ENCODE measurements at regions not wholly inside any gene's neighbourhood (a gene's known extent, or its start where the extent isn't known, plus 50 kb on each side); places are given as distances from the start of the nearest gene placed in this dataset.

DNA sequence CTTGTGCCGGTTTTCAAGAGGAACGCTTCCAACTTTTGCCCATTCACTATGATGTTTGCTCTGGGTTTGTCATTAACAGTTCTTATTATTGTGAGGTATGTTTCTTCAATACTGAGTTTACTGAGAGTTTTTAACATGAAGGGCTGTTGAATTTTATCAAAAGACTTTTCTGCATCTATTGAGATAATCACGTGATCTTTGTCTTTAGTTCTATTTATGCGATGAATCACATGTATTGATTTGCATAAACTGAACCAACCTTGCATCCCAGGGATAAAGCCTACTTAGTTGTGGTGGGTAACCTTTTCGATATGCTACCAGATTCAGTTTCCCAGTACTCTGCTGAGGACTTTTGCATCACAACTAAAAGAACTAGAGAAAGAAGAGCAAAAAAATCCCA, 318.0 kb downstream of the GASK1B start:
- DNase-seq: no peak

- no peak for DNase-seq
Measured at GRCh38 chr4:157840648-157841047, 332.2 kb downstream of the GASK1B start.

DNA sequence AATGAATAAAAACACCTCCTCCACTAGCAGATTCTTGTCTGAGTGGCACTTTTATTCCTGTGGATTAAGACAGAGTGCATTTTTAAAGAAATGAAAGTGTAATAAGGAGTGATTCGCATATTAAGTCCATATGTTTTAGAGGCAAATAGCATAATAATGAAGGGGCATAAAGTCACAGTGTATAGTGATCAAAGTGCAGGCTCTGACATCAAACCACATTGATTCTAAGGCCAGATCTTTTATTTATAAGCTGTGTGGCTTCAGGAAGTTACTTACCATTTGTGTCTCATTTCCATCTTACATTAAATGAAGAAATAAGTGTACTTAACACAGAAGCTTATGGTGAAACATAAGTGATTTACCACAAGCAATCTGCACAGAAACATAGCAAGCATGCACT, 332.8 kb downstream of the GASK1B start:
- DNase-seq: no peak

GRCh38 chr4:157838366-157838765, 334.5 kb downstream of the GASK1B start:
- no peak for DNase-seq

GRCh38 chr4:157837071-157837703, 335.6 kb downstream of the GASK1B start:
- no peak for DNase-seq

DNA sequence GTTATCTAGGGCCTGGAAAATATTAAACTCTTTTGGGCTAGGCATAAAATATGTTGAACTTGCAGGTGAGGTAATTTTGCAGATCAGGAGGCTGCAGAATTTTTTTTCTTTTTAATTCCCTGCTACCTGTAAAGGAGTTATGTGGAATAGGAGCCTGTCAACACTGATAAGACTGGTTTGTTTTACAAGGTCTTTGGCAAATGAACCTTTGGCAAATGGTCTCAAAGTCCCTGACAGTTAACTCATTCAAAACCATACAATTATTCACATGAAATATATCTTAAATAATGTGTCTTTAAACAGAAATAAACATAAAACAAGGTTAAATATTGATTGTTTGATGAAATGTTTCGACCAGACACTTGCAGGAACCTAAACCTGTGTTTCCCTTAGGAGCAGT, 340.2 kb downstream of the GASK1B start:
- no peak for DNase-seq

- no peak for DNase-seq
Measured at GRCh38 chr4:157824021-157824420, 348.8 kb downstream of the GASK1B start.

DNA sequence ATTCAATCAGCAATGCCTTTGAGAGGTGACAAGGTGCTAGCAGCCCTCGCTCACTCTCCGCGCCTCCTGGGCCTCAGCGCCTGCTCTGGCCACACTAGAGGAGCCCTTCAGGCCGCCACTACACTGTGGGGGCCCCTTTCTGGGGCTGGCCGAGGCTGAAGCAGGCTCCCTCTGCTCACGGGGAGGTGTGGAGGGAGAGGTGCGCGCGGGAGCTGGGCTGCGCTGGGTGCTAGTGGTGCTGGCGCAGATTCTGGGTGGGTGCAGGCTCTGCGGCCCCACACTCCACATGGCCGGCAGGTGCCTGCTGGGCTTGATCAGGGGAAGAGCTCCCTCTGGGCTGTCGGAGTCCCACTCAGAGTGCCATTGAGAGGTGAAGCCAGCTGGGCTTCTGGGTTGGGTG, 351.0 kb downstream of the GASK1B start:
- no peak for DNase-seq

GRCh38 chr4:157819693-157820464, 352.9 kb downstream of the GASK1B start:
- DNase-seq: no peak

- no peak for DNase-seq
Measured at GRCh38 chr4:157818946-157819692, 353.7 kb downstream of the GASK1B start.

- no peak for DNase-seq
Measured at GRCh38 chr4:157810137-157810774, 362.6 kb downstream of the GASK1B start.

DNA sequence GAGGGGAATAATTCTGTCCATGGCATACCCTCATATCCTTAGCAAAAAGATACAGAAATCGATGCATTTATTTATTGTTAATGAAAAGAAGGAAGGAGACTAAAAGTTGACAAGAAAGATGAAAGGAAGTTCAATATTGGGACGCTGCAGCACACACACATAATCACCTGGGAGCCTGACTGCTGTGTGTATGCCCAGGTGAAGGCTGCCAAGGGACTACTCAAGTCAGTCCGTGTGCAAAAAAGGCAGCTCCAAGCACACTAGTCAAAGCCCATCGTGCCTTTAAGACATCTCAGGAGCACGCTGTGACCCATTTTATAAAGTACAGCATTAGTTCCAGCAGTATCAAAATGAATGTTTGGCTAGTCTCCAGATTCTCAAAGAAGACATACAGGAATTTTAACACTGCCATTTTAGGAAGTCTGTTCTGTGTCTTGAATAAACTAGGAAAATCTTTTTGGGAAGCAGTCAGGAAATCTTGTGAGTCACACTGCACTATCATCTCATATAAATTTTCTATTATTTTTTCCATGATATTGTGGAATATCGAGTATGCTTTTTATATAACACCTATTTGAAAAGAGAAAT, 363.9 kb downstream of the GASK1B start:
- DNase-seq: no peak

GRCh38 chr4:157806184-157806583, 366.6 kb downstream of the GASK1B start:
- no peak for DNase-seq

GRCh38 chr4:157804986-157805385, 367.8 kb downstream of the GASK1B start:
- no peak for DNase-seq

DNA sequence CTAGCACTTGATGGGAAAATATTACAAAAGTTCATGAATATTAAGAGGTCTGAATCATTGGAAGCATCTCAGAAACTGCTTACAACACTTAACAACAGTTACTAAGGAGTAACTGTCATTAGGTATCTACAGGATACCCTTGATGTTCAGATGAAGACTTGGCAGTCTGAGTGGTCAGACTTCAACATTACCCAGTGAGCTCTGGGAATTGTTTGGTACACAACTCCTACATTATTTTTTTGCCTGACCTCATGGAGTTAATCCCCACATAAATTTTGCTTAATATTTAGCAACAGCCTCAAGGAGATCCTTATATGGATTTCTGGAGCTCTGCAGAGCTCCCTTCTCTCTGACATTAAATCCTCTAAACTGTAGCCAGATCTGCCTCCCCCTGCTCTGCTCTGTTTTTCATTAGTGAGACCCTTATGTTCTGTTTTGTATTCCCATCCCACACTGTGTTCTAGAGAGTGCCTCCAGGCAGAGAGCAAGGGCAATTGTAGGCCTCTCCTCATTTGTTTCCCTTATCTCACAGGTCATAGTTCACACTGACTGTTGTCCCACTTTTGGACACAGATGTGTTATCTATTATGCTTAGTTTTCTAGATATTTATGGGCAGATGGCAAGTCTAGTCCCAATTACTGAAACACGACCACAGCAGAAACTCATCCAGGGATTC, 368.8 kb downstream of the GASK1B start:
- DNase-seq: no peak

DNA sequence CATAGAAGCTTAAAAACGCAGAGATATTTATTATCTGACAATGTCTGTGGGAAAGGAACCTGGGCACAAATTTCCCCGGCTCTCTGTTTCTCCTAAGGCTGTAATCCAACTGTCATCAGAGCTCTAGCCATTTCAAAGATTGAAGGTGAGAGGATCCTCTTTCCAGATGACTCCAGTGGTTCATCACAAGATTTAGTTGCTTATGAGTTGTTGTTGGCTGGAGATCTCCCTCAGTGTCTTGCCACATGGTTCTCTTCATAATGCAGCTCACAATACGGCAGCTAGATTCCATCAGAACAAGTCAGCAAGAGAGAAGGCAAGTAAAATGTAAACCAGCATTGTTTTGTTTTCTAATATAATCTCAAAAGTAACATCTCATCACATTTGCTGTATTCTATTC, 369.4 kb downstream of the GASK1B start:
- no peak for DNase-seq

DNA sequence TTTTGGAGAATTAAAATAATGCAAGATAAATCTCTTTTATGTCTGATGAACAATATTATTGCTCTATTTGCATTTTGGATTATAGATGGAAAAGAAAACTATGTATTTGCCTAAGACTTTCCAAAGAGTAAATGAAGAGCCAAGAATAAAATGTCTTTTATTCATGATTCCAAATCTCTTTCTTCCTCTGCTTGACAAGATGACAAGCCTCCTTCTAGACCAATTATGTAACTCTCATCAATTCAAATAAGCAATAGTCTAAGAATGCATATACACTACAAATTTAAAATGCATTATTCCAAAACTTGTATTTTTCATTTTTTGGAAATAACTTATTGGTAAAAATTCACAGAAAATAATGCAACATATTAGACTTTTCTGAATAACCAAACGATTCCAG, 377.3 kb downstream of the GASK1B start:
- DNase-seq: no peak

- DNase-seq: no peak
Measured at GRCh38 chr4:157792716-157793115, 380.1 kb downstream of the GASK1B start.

DNA sequence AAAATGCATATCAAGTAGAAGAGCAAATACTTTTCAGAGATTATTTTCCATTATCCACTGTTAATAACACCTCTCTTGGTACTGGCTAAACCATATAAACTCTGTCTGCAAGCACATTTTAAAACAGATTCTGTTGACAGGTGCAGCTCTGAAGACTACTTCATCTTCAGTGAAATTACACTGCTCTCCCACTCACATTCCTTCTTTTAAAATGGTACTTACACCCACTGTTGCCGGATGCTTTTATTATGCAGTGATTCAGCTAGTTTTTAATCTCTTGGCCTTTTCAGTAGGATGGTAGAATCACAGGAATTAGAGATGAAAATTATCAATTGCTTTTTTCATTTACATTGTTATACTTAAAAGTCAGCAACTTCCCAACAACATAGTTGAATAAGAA, 381.6 kb downstream of the GASK1B start:
- no peak for DNase-seq

DNA sequence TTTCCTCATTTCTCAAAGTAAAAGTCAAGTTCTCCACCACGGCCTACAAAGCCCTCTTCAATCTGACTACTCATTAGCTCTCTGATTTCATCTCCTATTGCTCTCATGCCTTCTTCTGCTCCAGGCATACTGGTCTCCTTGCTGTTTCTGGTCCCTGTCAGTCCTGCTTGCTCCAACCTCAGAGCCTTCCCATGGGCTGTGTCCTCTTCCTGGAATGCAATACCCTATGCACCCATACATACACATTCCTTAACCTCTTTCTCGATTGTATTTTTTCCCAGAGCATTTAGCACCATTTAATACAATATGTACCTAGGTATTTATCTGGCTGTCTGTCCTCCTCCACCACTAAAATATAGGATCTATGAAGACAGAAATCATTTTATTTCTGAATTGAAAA, 385.2 kb downstream of the GASK1B start:
- DNase-seq: no peak

GRCh38 chr4:157781361-157781760, 391.5 kb downstream of the GASK1B start:
- DNase-seq: no peak

- no peak for DNase-seq
Measured at GRCh38 chr4:157779081-157779480, 393.7 kb downstream of the GASK1B start.

Measured in suppressor macrophage treated with lipopolysaccharide for 1 hour (primary cell).